Activated naive CD4-positive, alpha-beta T cell treated with anti-CD3 and anti-CD28 coated beads, Interleukin-2, amount 50 U/mL, for 24 hours (primary cell): ENCODE measurements at regions not wholly inside any gene's neighbourhood (a gene's known extent, or its start where the extent isn't known, plus 50 kb on each side); places are given as distances from the start of the nearest gene placed in this dataset.
"Not testable (repeated sequence)": the region's sequence is repeated elsewhere in the genome, so short reads cannot be mapped to it uniquely, and the experiment has no call there.

Source experiments
- H3K27ac Mint-ChIP-seq: one replicate; pipeline ENCODE4 v1.8.0; 2021; ENCODE audit warnings: mild to moderate bottlenecking, mixed read lengths
- H3K27me3 Mint-ChIP-seq: one replicate; pipeline ENCODE4 v1.8.0; 2021; ENCODE audit warnings: mixed read lengths
- H3K36me3 Mint-ChIP-seq: one replicate; pipeline ENCODE4 v1.8.0; 2021; ENCODE audit warnings: mixed read lengths
- H3K4me1 Mint-ChIP-seq: one replicate; pipeline ENCODE4 v1.8.0; 2021; ENCODE audit warnings: mixed read lengths
- H3K4me3 Mint-ChIP-seq: one replicate; pipeline ENCODE4 v1.8.0; 2021; ENCODE audit warnings: mild to moderate bottlenecking, mixed read lengths
- H3K9me3 Mint-ChIP-seq: one replicate; pipeline ENCODE4 v1.8.0; 2021; ENCODE audit warnings: mixed read lengths

DNA sequence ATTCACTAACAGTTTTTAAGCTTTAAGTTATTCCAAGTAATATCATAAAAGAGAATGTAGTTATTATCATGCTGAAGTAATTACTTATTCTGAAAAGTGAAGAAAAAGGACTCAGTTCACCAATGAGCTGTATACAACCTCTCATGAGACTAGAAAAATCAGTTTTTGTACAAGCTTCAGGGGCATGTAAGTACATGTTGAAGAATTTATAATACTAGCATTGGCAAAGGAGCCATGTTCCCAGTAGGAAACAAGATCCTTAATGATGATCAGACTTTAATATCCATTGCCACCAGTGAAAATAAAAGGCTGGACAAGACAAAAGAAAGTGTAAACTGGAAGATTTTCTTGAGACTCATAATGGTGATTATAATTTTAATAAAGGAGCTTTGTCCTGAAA is 532.8 kb downstream of the PLOD2 start:
- Mint-ChIP-seq H3K27me3 (no peaks in the 10 kb centered on the region), H3K4me1 (no peaks in the 10 kb centered on the region), H3K36me3 (no peaks in the 10 kb centered on the region), H3K9me3 (peaks cover 10% of the 10 kb centered on the region), H3K27ac (no peak overlapping the region), H3K4me3 (no peak overlapping the region)

DNA sequence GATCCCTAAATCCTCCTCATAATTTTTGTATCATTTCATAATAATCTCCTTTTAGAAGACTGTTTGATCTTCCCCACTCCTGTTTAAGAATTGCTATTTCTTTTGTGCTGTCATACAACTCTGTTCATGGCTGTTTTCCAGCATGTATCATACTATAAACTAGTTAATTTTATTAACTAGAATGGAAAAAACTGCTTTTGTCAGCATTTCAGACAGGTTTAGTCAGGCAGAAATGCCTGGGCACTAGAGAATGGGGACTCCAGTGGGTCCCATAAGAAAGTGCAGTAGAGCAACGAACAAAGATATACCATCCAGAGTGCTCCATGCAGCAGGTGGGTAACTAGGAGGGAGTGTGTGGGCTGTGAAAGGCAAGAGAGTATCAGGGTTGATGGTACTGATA is 523.9 kb downstream of the PLOD2 start:
- Mint-ChIP-seq H3K27me3 (no peaks in the 10 kb centered on the region), H3K4me3 (no peak overlapping the region), H3K36me3 (no peaks in the 10 kb centered on the region), H3K27ac (no peak overlapping the region), H3K9me3 (peaks cover 6% of the 10 kb centered on the region), H3K4me1 (no peaks in the 10 kb centered on the region)

DNA sequence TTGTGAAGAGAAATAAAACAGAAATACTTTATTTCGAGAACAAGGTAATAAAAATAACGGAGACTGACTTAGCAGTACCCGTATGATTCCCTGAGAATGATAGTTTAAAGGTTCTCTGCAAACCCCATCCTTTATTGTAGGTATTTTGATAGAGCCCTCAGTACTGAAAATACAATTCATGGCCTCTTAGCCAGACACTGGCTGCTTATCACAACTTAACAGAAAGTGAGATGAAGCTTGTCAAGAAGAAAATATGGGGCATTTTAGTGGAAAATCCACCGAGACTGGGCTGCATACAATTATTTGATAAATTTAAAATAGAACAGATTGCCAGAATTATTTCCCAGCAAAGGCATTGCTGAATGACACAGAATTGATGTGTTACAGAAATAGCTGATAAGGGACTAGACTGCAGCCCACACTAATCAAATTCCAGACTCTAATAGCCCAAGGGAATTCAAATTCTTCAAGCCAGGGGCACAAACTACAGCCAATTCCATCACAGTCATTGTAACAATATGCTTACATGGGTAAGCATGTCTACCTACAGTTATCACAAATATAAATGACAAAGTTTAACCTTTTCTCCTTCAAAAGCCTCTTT is 521.9 kb downstream of the PLOD2 start:
- no peaks in the 10 kb centered on the region for H3K4me1 Mint-ChIP-seq

DNA sequence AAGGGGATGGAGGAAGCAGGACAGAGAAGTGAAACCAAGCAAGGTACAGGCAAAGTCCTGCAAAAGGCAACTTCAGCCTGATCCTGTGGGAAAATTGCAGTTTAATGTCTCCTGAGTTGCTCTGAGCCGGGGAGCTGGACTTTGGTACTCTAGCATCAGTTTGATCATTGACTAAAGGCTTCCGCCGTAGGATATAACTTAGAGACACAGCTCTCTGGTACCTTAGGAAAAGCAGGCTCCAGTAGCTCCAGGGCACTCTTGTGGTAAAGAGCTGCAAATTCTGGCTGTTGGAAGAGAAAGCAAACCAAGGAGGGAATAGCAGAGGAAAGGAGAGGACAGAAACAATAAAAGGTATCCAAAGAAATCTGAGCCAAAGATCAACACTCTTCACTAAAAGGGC is 521.1 kb downstream of the PLOD2 start:
- no peaks in the 10 kb centered on the region for H3K4me1 Mint-ChIP-seq
- H3K27me3 Mint-ChIP-seq: no peaks in the 10 kb centered on the region
- H3K4me3 Mint-ChIP-seq: no peak overlapping the region
- H3K27ac Mint-ChIP-seq: no peak overlapping the region
- no peaks in the 10 kb centered on the region for H3K36me3 Mint-ChIP-seq
- H3K9me3 Mint-ChIP-seq: no peaks in the 10 kb centered on the region

More for the DNA sequence above, 521.9 kb downstream of the PLOD2 start:
- Mint-ChIP-seq H3K4me3 (no peak overlapping the region), H3K9me3 (no peaks in the 10 kb centered on the region), H3K36me3 (no peaks in the 10 kb centered on the region), H3K27me3 (no peaks in the 10 kb centered on the region), H3K27ac (no peak overlapping the region)

DNA sequence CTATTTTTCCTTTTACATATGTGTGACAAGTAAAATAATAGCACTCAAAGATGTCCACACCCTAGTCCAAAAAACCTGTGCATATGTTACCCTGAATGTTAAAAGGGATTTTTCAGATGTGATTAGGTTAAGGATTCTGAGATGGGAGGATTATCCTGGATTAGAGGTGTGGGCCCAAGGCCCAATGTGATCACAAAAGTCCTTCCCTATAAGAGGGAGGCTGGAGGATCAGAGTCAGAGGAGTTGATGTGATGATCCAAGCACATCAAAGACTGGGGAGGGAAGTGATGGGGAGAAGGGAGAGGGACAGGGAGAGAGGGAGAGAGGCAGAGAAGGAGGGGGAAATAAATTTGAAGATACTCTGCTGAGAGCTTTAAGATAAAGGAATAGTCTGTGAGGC is 512.6 kb downstream of the PLOD2 start:
- Mint-ChIP-seq H3K9me3 (peaks cover 4% of the 10 kb centered on the region), H3K4me3 (no peak overlapping the region), H3K4me1 (no peaks in the 10 kb centered on the region), H3K27ac (no peak overlapping the region), H3K27me3 (no peaks in the 10 kb centered on the region), H3K36me3 (no peaks in the 10 kb centered on the region)

DNA sequence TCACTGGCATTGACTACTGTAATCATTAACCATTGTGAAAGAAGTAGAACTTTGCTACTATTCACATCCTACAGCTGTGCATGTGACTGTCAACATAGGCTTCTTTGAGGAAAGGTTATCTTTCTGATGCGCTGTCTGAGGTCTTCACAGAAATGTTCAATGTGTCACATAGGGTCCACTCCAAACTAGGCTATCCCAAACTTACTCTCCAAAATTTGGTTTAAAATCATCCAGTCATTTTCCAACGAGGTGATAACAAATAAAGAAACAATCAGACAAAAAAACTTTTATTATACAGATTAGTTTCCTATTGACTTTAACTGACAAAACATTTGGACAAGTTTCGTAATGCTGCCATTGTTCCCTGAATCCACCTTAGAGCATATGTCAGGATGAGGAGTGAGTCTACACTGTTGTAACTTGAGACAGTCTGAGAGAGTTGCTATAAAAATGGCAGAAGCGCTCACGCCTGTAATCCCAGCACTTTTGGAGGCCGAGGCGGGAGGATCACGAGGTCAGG is 511.6 kb downstream of the PLOD2 start:
- H3K27me3 Mint-ChIP-seq: no peaks in the 10 kb centered on the region
- H3K27ac Mint-ChIP-seq: no peak overlapping the region
- H3K36me3 Mint-ChIP-seq: no peaks in the 10 kb centered on the region
- no peak overlapping the region for H3K4me3 Mint-ChIP-seq
- peaks cover 4% of the 10 kb centered on the region for H3K9me3 Mint-ChIP-seq
- H3K4me1 Mint-ChIP-seq: no peaks in the 10 kb centered on the region

DNA sequence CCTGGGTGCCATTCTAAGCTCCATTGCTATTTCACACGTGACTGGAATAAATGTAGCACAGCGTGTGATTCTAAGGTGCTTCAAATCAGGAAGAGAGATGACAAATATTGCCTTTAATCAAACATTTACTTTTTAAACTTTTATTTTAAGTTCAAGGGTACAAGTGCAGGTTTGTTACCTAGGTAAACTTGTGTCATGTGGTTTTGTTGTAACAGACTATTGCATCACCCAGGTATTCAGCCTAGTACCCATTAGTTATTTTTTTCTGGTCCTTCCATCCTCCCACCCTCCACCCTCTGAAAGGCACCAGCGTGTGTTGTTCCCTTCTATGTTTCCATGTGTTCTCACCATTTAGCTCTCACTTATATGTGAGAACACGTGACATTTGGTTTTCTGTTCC is 510.8 kb downstream of the PLOD2 start:
- H3K4me3 Mint-ChIP-seq: no peak overlapping the region
- H3K4me1 Mint-ChIP-seq: no peaks in the 10 kb centered on the region
- H3K27ac Mint-ChIP-seq: no peak overlapping the region
- no peaks in the 10 kb centered on the region for H3K36me3 Mint-ChIP-seq
- peaks cover 4% of the 10 kb centered on the region for H3K9me3 Mint-ChIP-seq
- H3K27me3 Mint-ChIP-seq: no peaks in the 10 kb centered on the region

DNA sequence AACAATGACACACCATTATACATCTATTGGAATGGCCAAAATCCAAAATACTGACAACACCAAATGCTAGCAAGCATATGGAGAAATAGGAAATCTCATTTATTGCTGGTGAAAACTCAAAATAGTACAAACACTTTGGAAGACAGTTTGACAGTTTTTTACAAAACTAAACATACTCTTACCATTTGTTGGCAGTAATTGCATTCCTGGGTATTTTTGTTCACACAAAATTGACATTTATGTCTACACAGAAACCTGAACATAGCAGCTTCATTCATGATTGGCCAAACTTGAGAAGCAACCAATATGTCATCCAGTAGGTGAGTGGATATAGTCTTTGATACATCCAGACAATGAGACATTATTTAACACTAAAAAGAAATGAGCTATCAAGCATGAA is 489.9 kb downstream of the PLOD2 start:
- H3K27ac Mint-ChIP-seq: no peak overlapping the region
- H3K4me1 Mint-ChIP-seq: no peaks in the 10 kb centered on the region
- no peaks in the 10 kb centered on the region for H3K36me3 Mint-ChIP-seq
- no peaks in the 10 kb centered on the region for H3K27me3 Mint-ChIP-seq
- peaks cover 7% of the 10 kb centered on the region for H3K9me3 Mint-ChIP-seq
- no peak overlapping the region for H3K4me3 Mint-ChIP-seq

DNA sequence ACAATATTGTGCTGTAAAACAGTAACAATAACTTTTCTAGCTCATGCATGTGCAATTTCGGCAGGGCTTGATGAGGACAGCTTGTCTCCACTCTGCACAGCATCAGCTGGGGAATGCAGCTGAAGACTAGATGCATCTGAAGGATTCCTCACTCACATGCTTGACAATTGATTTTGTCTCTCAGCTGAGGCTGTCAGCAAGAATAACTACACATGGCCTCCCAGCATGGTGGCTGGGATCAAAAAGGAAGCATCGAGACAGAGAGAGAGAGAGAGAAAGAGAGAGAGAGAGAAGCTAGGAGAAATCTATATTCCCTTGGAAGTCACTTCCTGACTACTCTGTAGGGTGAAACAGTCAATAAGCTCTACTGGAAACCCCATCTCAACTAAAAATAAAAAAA is 487.1 kb downstream of the PLOD2 start:
- Mint-ChIP-seq H3K9me3 (peaks cover 7% of the 10 kb centered on the region), H3K4me1 (no peaks in the 10 kb centered on the region), H3K4me3 (no peak overlapping the region), H3K27me3 (no peaks in the 10 kb centered on the region), H3K27ac (no peak overlapping the region), H3K36me3 (no peaks in the 10 kb centered on the region)

DNA sequence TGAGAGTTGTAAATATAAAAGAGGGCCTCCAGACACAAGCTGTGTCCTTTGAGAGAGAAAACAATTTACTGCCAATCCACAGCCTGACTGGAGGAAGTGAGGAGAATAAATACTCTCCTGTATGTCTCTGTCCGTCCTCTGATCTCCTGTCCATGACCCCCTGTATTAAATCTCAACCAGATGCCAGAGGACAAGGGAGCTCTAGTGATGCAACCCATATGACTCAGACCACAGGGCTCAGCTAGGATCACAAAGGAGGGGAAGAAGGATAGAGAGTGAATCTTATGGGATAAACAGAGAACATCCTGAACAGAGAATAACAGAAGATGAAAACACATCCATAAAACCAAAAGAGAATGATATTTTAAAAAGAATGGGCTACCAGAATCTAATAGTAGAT is 482.6 kb downstream of the PLOD2 start:
- no peak overlapping the region for H3K4me3 Mint-ChIP-seq
- no peaks in the 10 kb centered on the region for H3K27me3 Mint-ChIP-seq
- no peaks in the 10 kb centered on the region for H3K9me3 Mint-ChIP-seq
- no peaks in the 10 kb centered on the region for H3K4me1 Mint-ChIP-seq
- H3K27ac Mint-ChIP-seq: no peak overlapping the region
- H3K36me3 Mint-ChIP-seq: no peaks in the 10 kb centered on the region

DNA sequence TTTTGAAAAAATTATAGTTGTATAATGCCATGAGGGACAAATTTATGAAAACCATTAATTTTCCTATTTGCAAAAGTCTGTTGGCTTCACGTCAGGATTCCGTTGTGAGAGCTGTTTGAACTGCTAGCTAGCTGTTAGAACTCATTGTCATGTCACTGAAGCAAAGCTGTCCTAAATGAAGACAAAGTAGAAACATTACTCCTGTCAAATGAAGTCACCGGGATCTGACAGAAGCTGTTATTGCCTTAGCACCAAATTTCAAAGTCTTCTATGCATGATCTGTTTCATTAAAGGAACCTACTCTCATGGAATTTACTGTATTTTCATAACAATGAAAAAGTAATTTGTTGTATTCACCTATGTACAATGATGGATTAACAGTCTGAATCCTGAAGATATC is 479.8 kb downstream of the PLOD2 start:
- H3K9me3 Mint-ChIP-seq: no peaks in the 10 kb centered on the region
- H3K4me1 Mint-ChIP-seq: no peaks in the 10 kb centered on the region
- no peaks in the 10 kb centered on the region for H3K27me3 Mint-ChIP-seq
- no peak overlapping the region for H3K4me3 Mint-ChIP-seq
- H3K27ac Mint-ChIP-seq: no peak overlapping the region
- H3K36me3 Mint-ChIP-seq: no peaks in the 10 kb centered on the region

DNA sequence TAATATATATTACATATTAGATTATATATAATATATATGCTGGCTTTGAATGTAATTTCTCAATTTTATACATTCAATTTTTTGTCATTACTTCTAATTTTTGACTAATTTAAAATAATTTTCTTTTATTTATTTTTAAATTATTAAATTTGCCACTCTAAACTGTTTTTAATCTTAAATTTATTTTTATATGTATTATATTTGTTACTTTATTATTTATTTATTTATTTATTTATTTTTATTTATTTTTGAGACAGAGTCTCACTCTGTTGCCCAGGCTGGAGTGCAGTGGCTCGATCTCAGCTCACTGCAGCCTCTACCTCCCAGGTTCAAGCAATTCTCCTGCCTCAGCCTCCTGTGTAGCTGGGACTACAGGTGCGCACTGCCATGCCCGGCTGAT is 473.0 kb downstream of the PLOD2 start:
- not testable (repeated sequence) for H3K4me1 Mint-ChIP-seq, H3K36me3 Mint-ChIP-seq, H3K9me3 Mint-ChIP-seq, H3K27me3 Mint-ChIP-seq, H3K27ac Mint-ChIP-seq, H3K4me3 Mint-ChIP-seq

DNA sequence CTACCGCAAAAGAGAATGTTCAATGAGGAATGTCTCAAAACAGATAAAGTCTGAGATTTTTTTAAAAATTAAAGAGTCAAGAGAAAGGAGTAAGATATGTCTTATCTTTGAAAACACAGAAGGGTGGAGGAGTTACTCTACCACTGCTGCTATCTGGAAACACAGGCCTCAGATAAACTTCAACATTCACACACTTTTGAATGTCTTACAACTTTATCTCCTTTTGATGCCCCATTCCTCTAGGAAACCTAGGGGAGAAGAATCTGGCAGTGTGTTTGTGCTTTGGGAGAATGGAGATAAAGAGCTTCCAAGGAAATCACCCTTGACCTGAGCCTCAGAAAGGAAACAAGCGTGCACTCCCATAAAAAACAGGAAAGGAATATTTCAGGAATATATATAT is 468.2 kb downstream of the PLOD2 start:
- H3K9me3 Mint-ChIP-seq: no peaks in the 10 kb centered on the region
- H3K4me1 Mint-ChIP-seq: no peaks in the 10 kb centered on the region
- no peak overlapping the region for H3K4me3 Mint-ChIP-seq
- H3K36me3 Mint-ChIP-seq: no peaks in the 10 kb centered on the region
- H3K27ac Mint-ChIP-seq: no peak overlapping the region
- H3K27me3 Mint-ChIP-seq: no peaks in the 10 kb centered on the region

DNA sequence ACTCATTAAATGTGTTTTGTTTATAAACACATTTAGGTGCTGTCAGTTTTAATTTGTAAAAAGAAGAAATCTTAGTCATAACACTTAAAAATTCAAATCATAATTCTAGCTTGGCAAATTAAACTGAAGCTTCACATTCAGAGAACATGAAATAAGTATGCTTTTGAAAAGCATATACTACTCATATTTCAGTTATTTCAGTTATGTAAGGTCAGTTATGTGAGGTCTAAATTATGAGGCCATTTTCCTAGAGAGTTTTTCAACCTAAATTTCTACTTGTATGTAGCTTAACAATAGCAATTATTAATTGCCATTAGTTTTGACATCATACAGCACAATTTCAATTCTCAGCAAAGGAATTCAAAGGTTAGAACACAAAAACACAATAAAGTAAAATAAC is 465.0 kb downstream of the PLOD2 start:
- Mint-ChIP-seq H3K27ac (no peak overlapping the region), H3K4me3 (no peak overlapping the region), H3K4me1 (no peaks in the 10 kb centered on the region), H3K27me3 (no peaks in the 10 kb centered on the region), H3K36me3 (no peaks in the 10 kb centered on the region), H3K9me3 (no peaks in the 10 kb centered on the region)

DNA sequence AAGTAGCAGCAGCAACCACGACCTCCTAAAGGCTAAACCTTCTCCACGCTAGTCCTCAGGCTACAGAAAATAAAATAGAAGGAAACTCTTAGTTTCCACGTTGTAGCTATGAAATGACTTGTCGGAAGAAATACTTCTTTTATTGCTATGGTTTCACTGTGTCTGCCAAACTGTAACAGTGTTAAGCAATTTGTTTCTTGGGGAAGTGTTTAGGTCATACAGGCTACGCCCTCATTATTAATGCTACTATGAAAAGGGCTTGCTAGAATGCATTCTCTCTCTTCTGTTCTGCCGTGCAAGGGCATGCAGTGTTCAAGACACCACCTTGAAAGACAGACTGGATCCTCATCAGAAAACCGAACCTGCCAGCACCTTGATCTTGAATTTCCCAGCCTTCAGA is 462.7 kb downstream of the PLOD2 start:
- Mint-ChIP-seq H3K27ac (no peak overlapping the region), H3K4me1 (no peaks in the 10 kb centered on the region), H3K4me3 (no peak overlapping the region), H3K27me3 (no peaks in the 10 kb centered on the region), H3K36me3 (no peaks in the 10 kb centered on the region), H3K9me3 (no peaks in the 10 kb centered on the region)

DNA sequence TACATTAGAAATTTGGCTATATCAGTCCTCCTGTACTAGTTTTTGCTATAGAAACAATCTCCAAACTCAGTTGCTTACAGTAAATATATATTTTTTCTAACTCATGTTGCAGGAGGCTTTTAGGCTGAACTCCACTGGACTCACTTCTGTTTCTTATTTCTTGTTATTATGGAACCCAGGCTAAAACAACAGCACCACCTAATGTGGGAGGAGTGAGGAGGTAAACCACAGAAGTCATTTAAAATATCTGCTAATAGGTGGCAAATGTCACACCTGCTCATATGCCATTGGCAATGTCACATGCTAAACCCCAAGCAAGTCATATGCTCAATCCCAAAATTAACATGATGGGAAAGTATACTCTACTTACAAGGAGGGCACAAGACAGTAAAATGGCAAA is 462.2 kb downstream of the PLOD2 start:
- no peaks in the 10 kb centered on the region for H3K36me3 Mint-ChIP-seq
- H3K4me1 Mint-ChIP-seq: no peaks in the 10 kb centered on the region
- no peaks in the 10 kb centered on the region for H3K9me3 Mint-ChIP-seq
- no peak overlapping the region for H3K27ac Mint-ChIP-seq
- no peak overlapping the region for H3K4me3 Mint-ChIP-seq
- H3K27me3 Mint-ChIP-seq: no peaks in the 10 kb centered on the region

DNA sequence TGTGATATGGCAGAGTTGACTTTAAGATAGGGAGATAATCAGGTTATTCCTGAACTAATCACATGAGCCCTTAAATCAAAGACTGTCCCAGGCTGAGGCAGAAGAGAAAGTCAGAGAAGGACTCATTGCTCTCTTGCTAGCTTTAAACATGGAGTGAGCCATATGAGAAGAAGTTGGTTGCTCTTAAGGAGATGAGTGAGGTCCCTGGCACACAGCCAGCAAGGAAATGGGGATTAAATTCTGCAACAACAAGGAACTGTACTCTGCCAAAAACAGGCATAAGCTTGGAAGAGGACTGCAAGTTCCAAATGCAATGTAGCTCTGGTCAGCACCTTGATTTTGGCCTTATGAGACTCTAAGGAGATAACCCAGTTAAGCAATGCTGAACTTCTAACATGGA is 457.0 kb downstream of the PLOD2 start:
- Mint-ChIP-seq H3K9me3 (no peaks in the 10 kb centered on the region), H3K4me1 (no peaks in the 10 kb centered on the region), H3K4me3 (no peak overlapping the region), H3K36me3 (no peaks in the 10 kb centered on the region), H3K27me3 (no peaks in the 10 kb centered on the region), H3K27ac (no peak overlapping the region)
